Parathyroid adenoma (tissue), 2 donors: ENCODE measurements at regions not wholly inside any gene's neighbourhood (a gene's known extent, or its start where the extent isn't known, plus 50 kb on each side); places are given as distances from the start of the nearest gene placed in this dataset.

Experiments
- H2AFZ ChIP-seq: fragments of 300-600 bp; sonication (generic); one replicate; pipeline ENCODE4 v1.7.0; 2017; ENCODE audit warnings: antibody characterized with exemption, mild to moderate bottlenecking
- H3K27ac ChIP-seq: fragments of 300-600 bp; sonication (generic); one replicate; pipeline ENCODE4 v1.7.0; 2017
- H3K27me3 ChIP-seq: fragments of 300-600 bp; sonication (generic); one replicate; pipeline ENCODE4 v1.7.0; 2017; ENCODE audit warnings: low read length; ENCODE audit not compliant: control insufficient read depth, insufficient read depth
- H3K36me3 ChIP-seq: fragments of 300-600 bp; sonication (generic); one replicate; pipeline ENCODE4 v1.7.0; 2017; ENCODE audit warnings: low read length; ENCODE audit not compliant: control insufficient read depth, insufficient read depth
- H3K4me1 ChIP-seq: fragments of 300-600 bp; sonication (generic); one replicate; pipeline ENCODE4 v1.7.0; 2017; ENCODE audit warnings: control low read depth
- H3K4me2 ChIP-seq: fragments of 300-600 bp; sonication (generic); one replicate; pipeline ENCODE4 v1.7.0; 2017; ENCODE audit warnings: low read length
- H3K4me3 ChIP-seq: fragments of 300-600 bp; sonication (generic); one replicate; pipeline ENCODE4 v1.7.0; 2017; ENCODE audit warnings: low read depth, low read length
- H3K79me2 ChIP-seq: fragments of 300-600 bp; sonication (generic); one replicate; pipeline ENCODE4 v1.7.0; 2017; ENCODE audit warnings: control low read depth
- H3K9ac ChIP-seq: fragments of 300-600 bp; sonication (generic); one replicate; pipeline ENCODE4 v1.7.0; 2017; ENCODE audit warnings: mild to moderate bottlenecking
- H3K9me3 ChIP-seq: fragments of 300-600 bp; sonication (generic); one replicate; pipeline ENCODE4 v1.7.0; 2017; ENCODE audit warnings: low read length; ENCODE audit not compliant: control insufficient read depth
- TF ChIP-seq, protein P1 (sequence below): fragments of 300-600 bp; sonication (generic); IDR thresholded peaks from one replicate; pipeline ENCODE4 v1.7.0; 2017; ENCODE audit warnings: antibody characterized with exemption, mild to moderate bottlenecking
- donor health status: primary hyperparathyroidism.

DNA sequence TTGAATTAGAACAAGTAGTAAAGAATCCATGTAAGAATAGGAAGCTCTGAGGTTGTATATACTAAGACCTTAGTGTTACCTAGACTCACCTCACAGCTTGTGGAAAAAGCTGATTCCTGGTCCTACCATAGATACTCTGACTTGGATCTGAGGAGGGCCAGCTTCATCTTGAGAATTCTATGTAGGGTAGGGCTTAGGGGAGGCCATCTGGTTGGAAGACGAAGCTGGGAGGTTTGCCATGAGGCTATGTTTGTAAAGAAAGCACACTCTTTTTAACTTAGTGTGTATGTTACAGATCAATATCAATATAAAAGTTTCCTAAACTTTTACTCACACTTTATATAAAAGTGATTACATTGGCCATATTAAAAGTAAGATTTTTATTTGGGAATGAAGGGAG, 77.1 kb upstream of the GALNT5 start:
- no peaks in the 10 kb centered on the region for H3K9me3 ChIP-seq
- no peaks in the 10 kb centered on the region for H3K27me3 ChIP-seq
- H3K27ac ChIP-seq = no peak overlapping the region
- TF ChIP-seq, protein P1, sequence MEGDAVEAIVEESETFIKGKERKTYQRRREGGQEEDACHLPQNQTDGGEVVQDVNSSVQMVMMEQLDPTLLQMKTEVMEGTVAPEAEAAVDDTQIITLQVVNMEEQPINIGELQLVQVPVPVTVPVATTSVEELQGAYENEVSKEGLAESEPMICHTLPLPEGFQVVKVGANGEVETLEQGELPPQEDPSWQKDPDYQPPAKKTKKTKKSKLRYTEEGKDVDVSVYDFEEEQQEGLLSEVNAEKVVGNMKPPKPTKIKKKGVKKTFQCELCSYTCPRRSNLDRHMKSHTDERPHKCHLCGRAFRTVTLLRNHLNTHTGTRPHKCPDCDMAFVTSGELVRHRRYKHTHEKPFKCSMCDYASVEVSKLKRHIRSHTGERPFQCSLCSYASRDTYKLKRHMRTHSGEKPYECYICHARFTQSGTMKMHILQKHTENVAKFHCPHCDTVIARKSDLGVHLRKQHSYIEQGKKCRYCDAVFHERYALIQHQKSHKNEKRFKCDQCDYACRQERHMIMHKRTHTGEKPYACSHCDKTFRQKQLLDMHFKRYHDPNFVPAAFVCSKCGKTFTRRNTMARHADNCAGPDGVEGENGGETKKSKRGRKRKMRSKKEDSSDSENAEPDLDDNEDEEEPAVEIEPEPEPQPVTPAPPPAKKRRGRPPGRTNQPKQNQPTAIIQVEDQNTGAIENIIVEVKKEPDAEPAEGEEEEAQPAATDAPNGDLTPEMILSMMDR = no peak
- H3K4me3 ChIP-seq = no peak overlapping the region
- no peak overlapping the region for H3K9ac ChIP-seq
- no peak overlapping the region for H3K4me2 ChIP-seq
- no peak overlapping the region for H2AFZ ChIP-seq
- no peaks in the 10 kb centered on the region for H3K79me2 ChIP-seq
- no peaks in the 10 kb centered on the region for H3K36me3 ChIP-seq
- no peaks in the 10 kb centered on the region for H3K4me1 ChIP-seq

DNA sequence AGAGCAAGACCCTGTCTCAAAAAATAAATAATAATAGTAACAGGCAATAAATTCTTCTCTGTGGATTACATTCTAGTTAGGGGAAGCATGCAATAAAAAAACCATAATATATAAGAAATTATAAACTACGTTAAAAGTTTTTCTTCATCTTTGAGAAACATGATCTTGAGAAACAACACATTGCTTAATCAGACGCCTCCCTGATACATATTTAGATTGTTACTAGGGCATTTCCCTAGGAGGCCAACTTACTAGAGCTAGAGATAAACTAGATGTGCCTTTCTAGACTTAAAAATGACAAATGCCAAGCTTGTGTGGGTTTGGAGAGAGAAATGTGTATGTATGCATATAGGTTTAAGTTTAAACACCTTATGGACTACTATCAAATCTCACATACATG, 76.3 kb upstream of the GALNT5 start:
- no peaks in the 10 kb centered on the region for H3K9me3 ChIP-seq
- no peak overlapping the region for H2AFZ ChIP-seq
- H3K79me2 ChIP-seq = no peaks in the 10 kb centered on the region
- no peaks in the 10 kb centered on the region for H3K27me3 ChIP-seq
- H3K36me3 ChIP-seq = no peaks in the 10 kb centered on the region
- H3K4me1 ChIP-seq = no peaks in the 10 kb centered on the region
- TF ChIP-seq, protein P1 = no peak
- H3K4me2 ChIP-seq = no peak overlapping the region
- H3K27ac ChIP-seq = no peak overlapping the region
- H3K9ac ChIP-seq = no peak overlapping the region
- H3K4me3 ChIP-seq = no peak overlapping the region

DNA sequence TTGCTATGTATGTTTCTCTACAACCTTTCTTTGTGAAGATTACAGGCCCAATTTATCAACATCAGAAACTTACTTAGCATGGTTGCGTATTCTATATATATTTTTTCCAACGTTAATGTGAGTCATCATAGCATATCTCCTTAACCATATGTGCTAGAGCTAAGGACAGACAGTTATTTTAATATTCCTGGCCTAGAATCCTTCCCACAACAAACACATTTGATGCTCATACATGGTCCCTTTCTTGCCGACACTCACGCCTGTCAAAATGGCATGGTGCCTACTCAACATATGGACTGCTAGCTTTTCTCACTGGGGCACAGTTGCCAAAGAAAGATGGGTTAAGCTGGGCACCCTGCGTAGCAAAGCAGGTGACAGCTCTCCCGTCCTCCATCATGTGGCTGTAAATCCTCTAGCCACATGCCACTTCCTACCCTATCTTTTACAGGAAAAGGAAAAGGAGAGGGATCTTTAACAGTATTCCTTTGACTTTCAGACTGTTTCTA, 75.2 kb upstream of the GALNT5 start:
- Histone ChIP-seq H3K79me2 (no peaks in the 10 kb centered on the region), H3K4me3 (no peak overlapping the region), H3K27me3 (no peaks in the 10 kb centered on the region), H3K36me3 (no peaks in the 10 kb centered on the region), H3K4me1 (no peaks in the 10 kb centered on the region), H3K4me2 (no peak overlapping the region), H3K9me3 (no peaks in the 10 kb centered on the region), H3K27ac (no peak overlapping the region), H2AFZ (no peak overlapping the region), H3K9ac (no peak overlapping the region)
- TF ChIP-seq, protein P1 = no peak

DNA sequence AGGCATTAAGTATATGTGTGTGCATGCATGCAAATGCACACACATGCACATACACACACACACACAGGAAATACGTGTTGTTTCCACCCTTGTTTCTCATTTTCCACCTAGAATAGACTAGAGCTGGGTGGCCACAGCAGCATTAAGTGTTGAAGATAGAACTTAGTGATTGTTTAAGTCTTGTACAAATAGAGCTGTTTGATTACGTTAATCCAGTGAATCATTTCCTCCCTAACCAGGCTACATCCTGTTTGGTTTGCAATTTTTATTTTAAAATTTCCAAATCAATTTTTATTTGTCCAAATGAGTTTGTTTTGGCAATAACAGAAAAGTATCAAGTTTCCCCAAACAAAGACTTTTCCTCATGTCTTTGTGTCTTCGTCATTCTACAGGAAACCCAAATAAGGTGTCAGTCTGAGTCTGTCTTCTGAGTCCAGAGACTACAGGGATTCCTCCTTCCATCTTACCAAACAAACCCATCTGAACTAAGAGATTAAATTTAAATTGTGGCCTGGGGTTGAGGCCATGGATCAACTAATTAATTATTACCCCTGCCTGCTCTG, 74.6 kb upstream of the GALNT5 start:
- no peak overlapping the region for H2AFZ ChIP-seq
- H3K27me3 ChIP-seq = no peaks in the 10 kb centered on the region
- no peaks in the 10 kb centered on the region for H3K79me2 ChIP-seq
- no peak overlapping the region for H3K27ac ChIP-seq
- no peak overlapping the region for H3K9ac ChIP-seq
- no peaks in the 10 kb centered on the region for H3K9me3 ChIP-seq
- H3K4me3 ChIP-seq = no peak overlapping the region
- H3K4me1 ChIP-seq = no peaks in the 10 kb centered on the region
- TF ChIP-seq, protein P1 = no peak
- no peaks in the 10 kb centered on the region for H3K36me3 ChIP-seq
- H3K4me2 ChIP-seq = no peak overlapping the region
